ENCODE measurements at regions not wholly inside any gene's neighbourhood (a gene's known extent, or its start where the extent isn't known, plus 50 kb on each side); places are given as distances from the start of the nearest gene placed in this dataset.

DNA sequence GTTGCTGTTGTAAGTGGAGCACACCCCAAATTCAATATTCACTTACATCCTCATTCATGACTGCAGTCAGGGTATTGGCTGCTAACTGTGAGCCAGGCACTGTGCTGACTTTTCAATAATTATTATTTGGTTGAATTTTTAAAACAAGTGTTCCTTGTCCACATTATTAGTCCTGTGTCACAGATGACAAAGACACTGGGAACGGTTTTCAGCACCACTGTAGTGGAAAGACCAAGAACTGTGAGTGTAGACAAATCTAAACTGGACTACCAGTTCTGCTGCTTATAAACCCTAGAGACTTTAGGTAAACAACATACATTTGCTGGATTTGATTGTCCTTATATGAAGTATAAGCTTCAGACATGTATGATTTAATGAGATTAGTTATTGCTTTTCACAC lies 197.7 kb upstream of the ROBO2 start:
- Histone ChIP-seq H3K4me3 (IDR thresholded peaks at IDR 0.05; ENCODE audit: insufficient read depth, low read depth, low read length) (no peak overlapping the region), H3K27ac (no peak overlapping the region), H3K36me3 (ENCODE audit: insufficient read depth) (no peaks in the 10 kb centered on the region), H2AFZ (ENCODE audit: low read depth) (no peak overlapping the region), H3K4me2 (no peak overlapping the region), H3K79me2 (ENCODE audit: insufficient read depth, low read depth) (no peaks in the 10 kb centered on the region), H3K27me3 (ENCODE audit: insufficient read depth, low read depth) (no peaks in the 10 kb centered on the region), H4K20me1 (ENCODE audit: insufficient read depth) (no peaks in the 10 kb centered on the region), H3K4me1 (ENCODE audit: low read depth, poor library complexity, severe bottlenecking) (no peaks in the 10 kb centered on the region), H3K9ac (no peak overlapping the region)
- TF ChIP-seq, protein P1, sequence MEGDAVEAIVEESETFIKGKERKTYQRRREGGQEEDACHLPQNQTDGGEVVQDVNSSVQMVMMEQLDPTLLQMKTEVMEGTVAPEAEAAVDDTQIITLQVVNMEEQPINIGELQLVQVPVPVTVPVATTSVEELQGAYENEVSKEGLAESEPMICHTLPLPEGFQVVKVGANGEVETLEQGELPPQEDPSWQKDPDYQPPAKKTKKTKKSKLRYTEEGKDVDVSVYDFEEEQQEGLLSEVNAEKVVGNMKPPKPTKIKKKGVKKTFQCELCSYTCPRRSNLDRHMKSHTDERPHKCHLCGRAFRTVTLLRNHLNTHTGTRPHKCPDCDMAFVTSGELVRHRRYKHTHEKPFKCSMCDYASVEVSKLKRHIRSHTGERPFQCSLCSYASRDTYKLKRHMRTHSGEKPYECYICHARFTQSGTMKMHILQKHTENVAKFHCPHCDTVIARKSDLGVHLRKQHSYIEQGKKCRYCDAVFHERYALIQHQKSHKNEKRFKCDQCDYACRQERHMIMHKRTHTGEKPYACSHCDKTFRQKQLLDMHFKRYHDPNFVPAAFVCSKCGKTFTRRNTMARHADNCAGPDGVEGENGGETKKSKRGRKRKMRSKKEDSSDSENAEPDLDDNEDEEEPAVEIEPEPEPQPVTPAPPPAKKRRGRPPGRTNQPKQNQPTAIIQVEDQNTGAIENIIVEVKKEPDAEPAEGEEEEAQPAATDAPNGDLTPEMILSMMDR (conservative IDR thresholded peaks at IDR 0.05; ENCODE audit: low read depth, low read length) = no peak

DNA sequence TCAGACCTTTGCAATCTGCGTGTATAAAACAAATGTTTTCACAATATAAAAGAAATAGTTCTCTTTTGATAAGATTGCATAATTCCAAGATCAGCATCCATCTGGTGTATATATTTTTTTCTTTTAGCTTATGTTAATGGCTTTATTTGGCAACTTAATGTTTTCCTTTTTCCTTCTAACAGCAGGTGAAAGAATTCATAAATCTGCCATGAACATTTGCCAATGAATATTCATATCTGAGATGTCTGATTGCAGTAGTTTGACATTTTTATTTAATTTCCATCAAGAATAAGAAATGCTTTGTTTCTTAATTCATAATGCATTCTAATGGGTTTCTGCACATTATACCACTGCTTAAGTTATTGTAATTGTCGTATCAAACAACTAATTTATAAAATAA lies 184.4 kb upstream of the ROBO2 start:
- Histone ChIP-seq H3K9ac (no peak overlapping the region), H2AFZ (ENCODE audit: low read depth) (no peak overlapping the region)

DNA sequence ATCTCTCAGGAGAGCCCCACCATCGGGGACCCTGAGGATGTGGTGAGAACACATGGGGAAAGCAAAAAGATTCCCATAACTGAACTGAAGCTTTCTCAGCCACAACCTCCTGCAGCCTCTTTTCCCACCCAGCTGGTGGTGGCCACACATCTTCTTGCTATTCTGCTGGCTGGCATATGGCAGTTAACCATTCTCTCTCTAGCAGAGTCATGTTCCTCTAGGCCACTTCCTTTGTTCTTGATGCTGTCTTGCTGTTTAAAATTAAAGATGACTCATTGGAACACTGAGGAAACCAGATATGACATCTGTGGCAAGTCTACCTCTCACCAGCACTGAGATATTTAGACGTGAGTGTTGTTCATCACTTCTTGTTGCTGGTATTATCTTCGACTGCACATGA lies 180.3 kb upstream of the ROBO2 start:
- H3K4me3 ChIP-seq (IDR thresholded peaks at IDR 0.05; ENCODE audit: insufficient read depth, low read depth, low read length) = no peak overlapping the region
- H3K9ac ChIP-seq = no peak overlapping the region
- no peaks in the 10 kb centered on the region for H4K20me1 ChIP-seq (ENCODE audit: insufficient read depth)
- TF ChIP-seq, protein P1 (conservative IDR thresholded peaks at IDR 0.05; ENCODE audit: low read depth, low read length) = no peak
- H3K79me2 ChIP-seq (ENCODE audit: insufficient read depth, low read depth) = no peaks in the 10 kb centered on the region
- no peak overlapping the region for H3K4me2 ChIP-seq
- H3K36me3 ChIP-seq (ENCODE audit: insufficient read depth) = no peaks in the 10 kb centered on the region
- H3K4me1 ChIP-seq (ENCODE audit: low read depth, poor library complexity, severe bottlenecking) = no peaks in the 10 kb centered on the region
- no peak overlapping the region for H3K27ac ChIP-seq
- no peaks in the 10 kb centered on the region for H3K27me3 ChIP-seq (ENCODE audit: insufficient read depth, low read depth)
- H2AFZ ChIP-seq (ENCODE audit: low read depth) = no peak overlapping the region

More for the DNA sequence above, 184.4 kb upstream of the ROBO2 start:
- Histone ChIP-seq H3K79me2 (ENCODE audit: insufficient read depth, low read depth) (no peaks in the 10 kb centered on the region), H4K20me1 (ENCODE audit: insufficient read depth) (no peaks in the 10 kb centered on the region), H3K36me3 (ENCODE audit: insufficient read depth) (no peaks in the 10 kb centered on the region), H3K27ac (no peak overlapping the region), H3K4me2 (no peak overlapping the region), H3K27me3 (ENCODE audit: insufficient read depth, low read depth) (no peaks in the 10 kb centered on the region), H3K4me1 (ENCODE audit: low read depth, poor library complexity, severe bottlenecking) (no peaks in the 10 kb centered on the region), H3K4me3 (IDR thresholded peaks at IDR 0.05; ENCODE audit: insufficient read depth, low read depth, low read length) (no peak overlapping the region)
- TF ChIP-seq, protein P1 (conservative IDR thresholded peaks at IDR 0.05; ENCODE audit: low read depth, low read length) = no peak

DNA sequence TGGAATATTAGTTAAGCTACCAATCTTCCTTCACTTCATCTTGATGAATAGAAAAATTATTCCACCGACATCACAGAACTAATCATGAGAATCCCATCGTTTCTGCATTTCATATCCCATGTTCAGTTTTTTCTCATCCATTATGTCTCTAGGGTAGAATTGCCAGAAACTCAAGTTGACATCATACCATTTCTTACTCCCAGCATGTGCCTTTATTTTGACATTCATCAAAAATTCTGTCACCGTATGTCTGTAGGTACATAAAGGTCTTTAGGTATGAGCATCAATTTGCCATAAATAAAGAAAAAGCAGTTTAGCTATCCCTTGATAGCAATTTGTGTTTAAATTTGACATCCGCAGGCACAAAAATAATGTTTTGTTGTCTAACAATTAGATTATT lies 175.5 kb upstream of the ROBO2 start:
- Histone ChIP-seq H3K4me3 (IDR thresholded peaks at IDR 0.05; ENCODE audit: insufficient read depth, low read depth, low read length) (no peak overlapping the region), H3K36me3 (ENCODE audit: insufficient read depth) (no peaks in the 10 kb centered on the region), H2AFZ (ENCODE audit: low read depth) (no peak overlapping the region), H3K79me2 (ENCODE audit: insufficient read depth, low read depth) (no peaks in the 10 kb centered on the region), H3K27me3 (ENCODE audit: insufficient read depth, low read depth) (no peaks in the 10 kb centered on the region), H3K27ac (no peak overlapping the region), H3K4me1 (ENCODE audit: low read depth, poor library complexity, severe bottlenecking) (no peaks in the 10 kb centered on the region), H3K4me2 (no peak overlapping the region), H3K9ac (no peak overlapping the region), H4K20me1 (ENCODE audit: insufficient read depth) (no peaks in the 10 kb centered on the region)
- TF ChIP-seq, protein P1 (conservative IDR thresholded peaks at IDR 0.05; ENCODE audit: low read depth, low read length) = no peak
